ENCODE measurements at regions not wholly inside any gene's neighbourhood (a gene's known extent, or its start where the extent isn't known, plus 50 kb on each side); places are given as distances from the start of the nearest gene placed in this dataset.
A peak's percentile ranks its signal among the peaks of the same experiment; 100 is the strongest.

GRCh38 chr10:55668326-55668922, 692.6 kb downstream of the ZWINT start:
- Histone ChIP-seq H3K18ac (ENCODE audit: extremely low read depth, low read length) (no peak overlapping the region), H3K9me3 (ENCODE audit: insufficient read depth in 2 of 2, low read depth in 1 of 2, low read length in 1 of 2) (no peaks in the 10 kb centered on the region), H3K4ac (replicated peaks; ENCODE audit: insufficient read length, low read depth, low read length) (no peak overlapping the region), H2BK15ac (ENCODE audit: low read length) (no peak overlapping the region), H3K23ac (ENCODE audit: insufficient read length) (no peak overlapping the region), H2BK120ac (replicated peaks; ENCODE audit: low read depth, low read length) (no peak overlapping the region), H2AFZ (ENCODE audit: low read length) (no peak overlapping the region), H3K4me2 (ENCODE audit: insufficient read depth in 1 of 2, low read depth in 2 of 2, low read length in 2 of 2) (no peak overlapping the region), H4K5ac (ENCODE audit: insufficient read length, low read depth, low read length) (no peak overlapping the region), H3K36me3 (ENCODE audit: control insufficient read depth in 2 of 4, insufficient read depth in 4 of 4, low read length in 3 of 4) (no peaks in the 10 kb centered on the region), H3K27me3 (replicated peaks in 1 of 4; ENCODE audit: control insufficient read depth in 3 of 4, extremely low read depth in 1 of 4, insufficient read depth in 3 of 4, low read length in 3 of 4) (no peaks in the 10 kb centered on the region), H3K56ac (replicated peaks; ENCODE audit: insufficient read length, low read depth, low read length) (no peak overlapping the region), H4K8ac (ENCODE audit: extremely low read depth, insufficient read depth, low read length) (no peak overlapping the region), H3K4me3 (ENCODE audit: extremely low read depth in 1 of 4, insufficient read depth in 2 of 4, low read depth in 3 of 4, low read length in 4 of 4) (no peak overlapping the region), H4K91ac (replicated peaks; ENCODE audit: insufficient read length, low read length) (no peak overlapping the region), H4K20me1 (replicated peaks in 1 of 2; ENCODE audit: control insufficient read depth in 1 of 2, insufficient read depth in 2 of 2, low read length in 2 of 2) (no peaks in the 10 kb centered on the region), H3K79me2 (ENCODE audit: control insufficient read depth in 1 of 2, insufficient read depth in 2 of 2, low read length in 2 of 2) (no peaks in the 10 kb centered on the region), H2AK5ac (ENCODE audit: low read depth, low read length) (no peak overlapping the region), H2BK5ac (ENCODE audit: low read depth, low read length) (no peak overlapping the region), H3K27ac (ENCODE audit: low read depth, low read length) (no peak overlapping the region), H3K14ac (ENCODE audit: insufficient read length) (no peak overlapping the region), H3K23me2 (ENCODE audit: low read depth, low read length) (no peaks in the 10 kb centered on the region), H3K79me1 (ENCODE audit: low read depth, low read length) (no peaks in the 10 kb centered on the region), H3K9ac (replicated peaks in 1 of 4; ENCODE audit: extremely low read depth in 1 of 4, low read depth in 3 of 4, low read length in 3 of 4) (no peak overlapping the region), H3K4me1 (replicated peaks in 1 of 4; ENCODE audit: control insufficient read depth in 3 of 4, insufficient read depth in 4 of 4, low read length in 3 of 4) (no peaks in the 10 kb centered on the region), H2BK12ac (ENCODE audit: low read depth, low read length) (no peak overlapping the region), H2BK20ac (ENCODE audit: low read length) (no peak overlapping the region)
- FAIRE-seq (no peak), DNase-seq (ENCODE audit: low read depth in 1 of 2, low spot score in 2 of 2) (no peak)
- ChIA-PET POLR2A (ENCODE audit: partially characterized antibody) (interaction anchor here (1.1 kb wide), 1 partner anchor 10 kb away, joined by 3 read pairs; no protein-coding TSS in a partner anchor), CTCF (ENCODE audit: partially characterized antibody) (interaction anchor here (0.7 to 2.8 kb wide), 24 partner anchors 8 to 907 kb away, joined by 3 to 13 read pairs (median 4); no protein-coding TSS in a partner anchor)
- TF ChIP-seq SUZ12 (IDR thresholded peaks at IDR 0.05; ENCODE audit: low read length) (no peak), MAX (IDR thresholded peaks at IDR 0.05) (no peak), RAD21 (IDR thresholded peaks at IDR 0.05 in 1 of 2, conservative IDR thresholded peaks at IDR 0.05 in 1 of 2; ENCODE audit: low read depth in 2 of 2, low read length in 2 of 2) (peak; percentile 65 to 68), CTCF (IDR thresholded peaks at IDR 0.05; ENCODE audit: control extremely low read depth in 1 of 3, insufficient read depth in 1 of 3, low read depth in 1 of 3, low read length in 3 of 3) (peak in 2 of 3 experiments; percentile 38 to 58; a peak in 2 of 4 replicates), GTF2F1 (IDR thresholded peaks at IDR 0.05; ENCODE audit: borderline replicate concordance, low read depth, low read length) (no peak)
- WGBS, 2 experiments (ENCODE audit: extremely low coverage in 1 of 2, insufficient coverage in 1 of 2, insufficient read length in 1 of 2, insufficient replicate concordance in 2 of 2, low coverage in 1 of 2, low lambda C conversion rate in 2 of 2, missing lambda C conversion rate in 1 of 2), result 77% methylated on average over 2 of the region's 2 CpGs; no CpG with 5 or more reads in 1 of the 2 experiments

Measured in H1 (cell line).